ENCODE measurements at regions not wholly inside any gene's neighbourhood (a gene's known extent, or its start where the extent isn't known, plus 50 kb on each side); places are given as distances from the start of the nearest gene placed in this dataset.

DNA sequence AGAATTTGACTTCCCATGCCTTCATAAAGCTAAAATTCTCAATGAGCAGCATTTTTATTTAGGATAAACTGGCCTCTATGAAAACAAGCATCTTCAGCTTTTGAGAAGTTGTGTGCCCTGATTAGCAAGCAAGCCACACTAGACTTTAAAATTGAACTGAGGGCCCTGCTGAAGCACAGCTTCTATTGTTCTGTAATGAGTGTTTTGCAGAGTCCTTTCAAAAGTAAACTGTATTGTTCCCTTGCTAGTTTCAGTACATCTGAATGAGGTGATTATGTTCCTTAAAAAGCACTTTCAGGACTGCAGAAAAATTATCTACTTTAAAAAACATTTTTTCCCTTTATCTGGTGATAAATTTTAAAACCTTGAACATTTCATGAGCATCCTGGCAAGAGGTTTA, 113.3 kb upstream of the PRPS1L1 start:
- Histone ChIP-seq H3K27ac (ENCODE audit: low read length) (no peak overlapping the region), H3K4me2 (ENCODE audit: low read length) (no peak overlapping the region), H3K9me3 (ENCODE audit: low read length) (no peaks in the 10 kb centered on the region), H3K27me3 (ENCODE audit: low read length) (no peaks in the 10 kb centered on the region), H3F3A (ENCODE audit: low read length, unreplicated experiment) (no peaks in the 10 kb centered on the region), H2AFZ (ENCODE audit: low read length) (no peak overlapping the region), H3K9ac (ENCODE audit: low read length) (no peak overlapping the region), H3K79me2 (ENCODE audit: low read length) (no peaks in the 10 kb centered on the region), H3K4me1 (ENCODE audit: insufficient read depth, low read length) (no peaks in the 10 kb centered on the region), H3K36me3 (ENCODE audit: low read depth, low read length) (no peaks in the 10 kb centered on the region), H3K9me2 (replicated peaks; ENCODE audit: low read length) (no peaks in the 10 kb centered on the region), H4K20me1 (ENCODE audit: low read length) (no peaks in the 10 kb centered on the region), H3K4me3 (ENCODE audit: low read length) (no peak overlapping the region)
- ATAC-seq = no peak
- BruUV-seq (replicated peaks) = no TSS peak
- intact Hi-C loops (cut with micrococcal nuclease) = no loop called here
- DNase-seq = no peak
- TF ChIP-seq, protein P1, sequence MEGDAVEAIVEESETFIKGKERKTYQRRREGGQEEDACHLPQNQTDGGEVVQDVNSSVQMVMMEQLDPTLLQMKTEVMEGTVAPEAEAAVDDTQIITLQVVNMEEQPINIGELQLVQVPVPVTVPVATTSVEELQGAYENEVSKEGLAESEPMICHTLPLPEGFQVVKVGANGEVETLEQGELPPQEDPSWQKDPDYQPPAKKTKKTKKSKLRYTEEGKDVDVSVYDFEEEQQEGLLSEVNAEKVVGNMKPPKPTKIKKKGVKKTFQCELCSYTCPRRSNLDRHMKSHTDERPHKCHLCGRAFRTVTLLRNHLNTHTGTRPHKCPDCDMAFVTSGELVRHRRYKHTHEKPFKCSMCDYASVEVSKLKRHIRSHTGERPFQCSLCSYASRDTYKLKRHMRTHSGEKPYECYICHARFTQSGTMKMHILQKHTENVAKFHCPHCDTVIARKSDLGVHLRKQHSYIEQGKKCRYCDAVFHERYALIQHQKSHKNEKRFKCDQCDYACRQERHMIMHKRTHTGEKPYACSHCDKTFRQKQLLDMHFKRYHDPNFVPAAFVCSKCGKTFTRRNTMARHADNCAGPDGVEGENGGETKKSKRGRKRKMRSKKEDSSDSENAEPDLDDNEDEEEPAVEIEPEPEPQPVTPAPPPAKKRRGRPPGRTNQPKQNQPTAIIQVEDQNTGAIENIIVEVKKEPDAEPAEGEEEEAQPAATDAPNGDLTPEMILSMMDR (conservative IDR thresholded peaks at IDR 0.05; ENCODE audit: low read depth, low read length) = no peak
- TF ChIP-seq EZH2 (IDR thresholded peaks at IDR 0.05; ENCODE audit: low read length, unreplicated experiment) (no peak), EZH2phosphoT487 (IDR thresholded peaks at IDR 0.05; ENCODE audit: borderline replicate concordance, low read length) (no peak)
- POLR2A ChIA-PET (ENCODE audit: unreplicated experiment) = no interaction called here
- CTCF ChIA-PET = interaction anchor here (0.7 kb wide), 1 partner anchor 590 kb away, joined by 3 read pairs; no protein-coding TSS in a partner anchor

DNA sequence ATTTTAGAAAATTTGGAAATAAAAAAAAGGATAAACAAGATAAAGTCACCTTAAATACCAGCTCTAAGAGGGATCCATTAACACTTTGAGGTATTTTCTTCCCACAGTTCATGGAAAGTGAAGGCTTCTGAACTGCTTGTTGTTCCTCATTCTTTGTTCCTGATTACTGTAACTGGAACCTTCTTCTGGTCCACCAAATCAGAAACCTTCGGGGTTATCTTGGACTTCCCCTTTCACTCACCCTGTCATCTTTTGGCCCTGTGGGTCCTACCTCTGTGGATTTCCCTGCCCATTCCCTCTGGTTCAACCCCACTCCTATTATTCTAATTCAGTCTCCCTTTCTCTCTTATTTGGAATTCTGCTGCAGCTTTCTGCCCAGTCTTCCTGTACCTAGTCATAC, 116.5 kb upstream of the PRPS1L1 start:
- no peaks in the 10 kb centered on the region for H3K27me3 ChIP-seq (ENCODE audit: low read length)
- no peak overlapping the region for H3K27ac ChIP-seq (ENCODE audit: low read length)
- ATAC-seq = no peak
- H2AFZ ChIP-seq (ENCODE audit: low read length) = no peak overlapping the region
- BruUV-seq (replicated peaks) = no TSS peak
- no peaks in the 10 kb centered on the region for H4K20me1 ChIP-seq (ENCODE audit: low read length)
- intact Hi-C loops (cut with micrococcal nuclease) = no loop called here
- no peaks in the 10 kb centered on the region for H3K9me2 ChIP-seq (replicated peaks; ENCODE audit: low read length)
- H3K4me3 ChIP-seq (ENCODE audit: low read length) = no peak overlapping the region
- no peak for DNase-seq
- H3K9ac ChIP-seq (ENCODE audit: low read length) = no peak overlapping the region
- no peaks in the 10 kb centered on the region for H3K79me2 ChIP-seq (ENCODE audit: low read length)
- TF ChIP-seq EZH2 (IDR thresholded peaks at IDR 0.05; ENCODE audit: low read length, unreplicated experiment) (no peak), EZH2phosphoT487 (IDR thresholded peaks at IDR 0.05; ENCODE audit: borderline replicate concordance, low read length) (no peak)
- TF ChIP-seq, protein P1 (conservative IDR thresholded peaks at IDR 0.05; ENCODE audit: low read depth, low read length) = no peak
- no peak overlapping the region for H3K4me2 ChIP-seq (ENCODE audit: low read length)
- CTCF ChIA-PET = no interaction called here
- no peaks in the 10 kb centered on the region for H3F3A ChIP-seq (ENCODE audit: low read length, unreplicated experiment)
- no peaks in the 10 kb centered on the region for H3K4me1 ChIP-seq (ENCODE audit: insufficient read depth, low read length)
- no peaks in the 10 kb centered on the region for H3K9me3 ChIP-seq (ENCODE audit: low read length)
- H3K36me3 ChIP-seq (ENCODE audit: low read depth, low read length) = no peaks in the 10 kb centered on the region
- POLR2A ChIA-PET (ENCODE audit: unreplicated experiment) = no interaction called here

DNA sequence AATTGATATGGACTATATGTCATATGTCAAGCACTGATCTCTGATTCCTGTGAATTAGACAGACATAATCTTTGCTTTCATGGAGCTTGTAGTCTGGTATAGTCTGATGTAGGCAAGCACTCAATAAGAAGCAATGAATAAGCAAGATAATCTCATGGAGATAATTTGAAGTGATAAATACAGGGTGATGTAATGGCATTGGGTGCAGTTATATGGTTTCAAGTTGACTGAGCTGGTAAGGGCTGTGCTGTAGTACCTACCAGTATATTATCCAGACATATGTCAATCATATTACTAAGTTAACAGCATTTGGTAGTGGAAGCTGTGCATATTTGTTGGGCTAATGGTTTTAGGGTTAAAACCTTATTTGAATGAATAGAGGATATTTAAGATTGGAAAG, 117.5 kb upstream of the PRPS1L1 start:
- H3K79me2 ChIP-seq (ENCODE audit: low read length) = no peaks in the 10 kb centered on the region
- H3K4me1 ChIP-seq (ENCODE audit: insufficient read depth, low read length) = no peaks in the 10 kb centered on the region
- DNase-seq = no peak
- no peaks in the 10 kb centered on the region for H4K20me1 ChIP-seq (ENCODE audit: low read length)
- H3K4me3 ChIP-seq (ENCODE audit: low read length) = no peak overlapping the region
- no peaks in the 10 kb centered on the region for H3K9me2 ChIP-seq (replicated peaks; ENCODE audit: low read length)
- H2AFZ ChIP-seq (ENCODE audit: low read length) = no peak overlapping the region
- POLR2A ChIA-PET (ENCODE audit: unreplicated experiment) = no interaction called here
- TF ChIP-seq, protein P1 (conservative IDR thresholded peaks at IDR 0.05; ENCODE audit: low read depth, low read length) = no peak
- TF ChIP-seq EZH2phosphoT487 (IDR thresholded peaks at IDR 0.05; ENCODE audit: borderline replicate concordance, low read length) = no peak
- no peak for TF ChIP-seq EZH2 (IDR thresholded peaks at IDR 0.05; ENCODE audit: low read length, unreplicated experiment)
- no peak overlapping the region for H3K4me2 ChIP-seq (ENCODE audit: low read length)
- no peak overlapping the region for H3K27ac ChIP-seq (ENCODE audit: low read length)
- H3K27me3 ChIP-seq (ENCODE audit: low read length) = no peaks in the 10 kb centered on the region
- no peaks in the 10 kb centered on the region for H3K9me3 ChIP-seq (ENCODE audit: low read length)
- no peak for ATAC-seq
- intact Hi-C loops (cut with micrococcal nuclease) = no loop called here
- H3K9ac ChIP-seq (ENCODE audit: low read length) = no peak overlapping the region
- H3F3A ChIP-seq (ENCODE audit: low read length, unreplicated experiment) = no peaks in the 10 kb centered on the region
- BruUV-seq (replicated peaks) = no TSS peak
- CTCF ChIA-PET = no interaction called here
- H3K36me3 ChIP-seq (ENCODE audit: low read depth, low read length) = no peaks in the 10 kb centered on the region
